ENCODE measurements at regions not wholly inside any gene's neighbourhood (a gene's known extent, or its start where the extent isn't known, plus 50 kb on each side); places are given as distances from the start of the nearest gene placed in this dataset.

- TF ChIP-seq ZNF274 (IDR thresholded peaks at IDR 0.05; ENCODE audit: low read depth, low read length), result no peak
- TF ChIP-seq SUZ12 (IDR thresholded peaks at IDR 0.05; ENCODE audit: extremely low read depth, insufficient read depth, insufficient read length), result no peak
- no peak for TF ChIP-seq YY1 (IDR thresholded peaks at IDR 0.05; ENCODE audit: insufficient read depth, insufficient read length)
These were observed 72.3 kb downstream of the MACIR start for GRCh38 chr5:103330875-103331274.
